ENCODE measurements at regions not wholly inside any gene's neighbourhood (a gene's known extent, or its start where the extent isn't known, plus 50 kb on each side); places are given as distances from the start of the nearest gene placed in this dataset.
"Not testable (repeated sequence)": the region's sequence is repeated elsewhere in the genome, so short reads cannot be mapped to it uniquely, and the experiment has no call there.

DNA sequence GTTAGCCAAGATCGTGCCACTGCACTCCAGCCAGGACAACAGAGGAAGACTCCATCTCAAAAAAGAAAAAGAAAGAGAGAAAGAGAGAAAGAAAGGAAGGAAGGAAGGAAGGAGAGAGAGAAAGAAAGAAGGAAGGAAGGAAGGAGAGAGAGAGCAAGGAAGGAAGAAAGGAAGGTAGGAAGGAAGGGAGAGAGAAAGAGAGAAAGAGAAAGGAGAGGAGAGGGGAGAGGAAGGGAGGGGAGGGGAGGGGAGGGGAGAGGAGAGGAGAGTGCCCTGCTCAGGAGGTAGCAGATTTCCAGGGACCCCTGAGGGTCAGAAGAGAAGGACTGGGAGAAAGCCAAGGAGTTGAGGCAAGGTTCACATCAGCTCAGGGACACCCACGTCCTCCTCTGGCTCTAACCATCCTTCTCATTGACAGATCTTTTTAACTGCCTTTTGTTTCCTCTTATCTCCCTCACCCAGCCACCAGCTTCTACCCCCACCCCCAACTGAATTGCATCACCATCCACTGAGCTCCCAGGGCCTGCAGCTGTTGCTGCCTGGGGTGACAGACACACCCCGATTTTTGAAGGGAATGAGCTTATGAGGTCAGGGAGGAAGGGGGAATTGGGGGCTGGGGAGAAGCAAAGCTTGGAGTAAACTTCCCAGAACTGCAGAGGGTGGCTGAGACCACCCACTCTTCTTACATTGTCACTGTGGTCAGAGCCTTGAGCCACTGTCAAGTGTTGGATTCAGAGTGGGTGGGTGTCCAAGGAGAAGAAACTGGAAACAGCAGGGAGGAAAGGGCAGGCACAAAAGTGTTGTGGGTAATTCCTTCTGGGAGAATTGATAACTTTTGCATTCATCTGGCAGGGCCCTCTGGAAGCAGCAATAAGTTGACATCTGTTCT, 91.6 kb downstream of the GLUL start:
- H3K4me1 Mint-ChIP-seq: peaks cover 0 to 5% of the 10 kb centered on the region in 2 donors
- 40% methylated on average over 3 of the region's 3 CpGs for WGBS (ENCODE audit: insufficient coverage)
- no peaks in the 10 kb centered on the region for H3K9me3 Mint-ChIP-seq
- Histone ChIP-seq H3K27me3 (ENCODE audit: control insufficient read depth, insufficient read depth, low read length) (no peaks in the 10 kb centered on the region), H3K9me3 (ENCODE audit: control insufficient read depth, insufficient read depth, low read length) (no peaks in the 10 kb centered on the region), H3K4me3 (ENCODE audit: low read length) (no peak overlapping the region), H3K4me1 (ENCODE audit: control insufficient read depth, insufficient read depth, low read length) (no peaks in the 10 kb centered on the region), H3K36me3 (ENCODE audit: control insufficient read depth, insufficient read depth, low read length) (no peaks in the 10 kb centered on the region), H3K27ac (ENCODE audit: low read length) (no peak overlapping the region)
- H3K27me3 Mint-ChIP-seq (ENCODE audit: low read depth in 2 of 2): peaks cover 0 to 2% of the 10 kb centered on the region in 2 donors
- peak in 1 of 2 donors; percentile 31 for DNase-seq
- no peaks in the 10 kb centered on the region for H3K36me3 Mint-ChIP-seq
- no peak overlapping the region for H3K4me3 Mint-ChIP-seq
- ATAC-seq: peak in 1 of 3 donors; percentile 64
- TF ChIP-seq, protein P1, sequence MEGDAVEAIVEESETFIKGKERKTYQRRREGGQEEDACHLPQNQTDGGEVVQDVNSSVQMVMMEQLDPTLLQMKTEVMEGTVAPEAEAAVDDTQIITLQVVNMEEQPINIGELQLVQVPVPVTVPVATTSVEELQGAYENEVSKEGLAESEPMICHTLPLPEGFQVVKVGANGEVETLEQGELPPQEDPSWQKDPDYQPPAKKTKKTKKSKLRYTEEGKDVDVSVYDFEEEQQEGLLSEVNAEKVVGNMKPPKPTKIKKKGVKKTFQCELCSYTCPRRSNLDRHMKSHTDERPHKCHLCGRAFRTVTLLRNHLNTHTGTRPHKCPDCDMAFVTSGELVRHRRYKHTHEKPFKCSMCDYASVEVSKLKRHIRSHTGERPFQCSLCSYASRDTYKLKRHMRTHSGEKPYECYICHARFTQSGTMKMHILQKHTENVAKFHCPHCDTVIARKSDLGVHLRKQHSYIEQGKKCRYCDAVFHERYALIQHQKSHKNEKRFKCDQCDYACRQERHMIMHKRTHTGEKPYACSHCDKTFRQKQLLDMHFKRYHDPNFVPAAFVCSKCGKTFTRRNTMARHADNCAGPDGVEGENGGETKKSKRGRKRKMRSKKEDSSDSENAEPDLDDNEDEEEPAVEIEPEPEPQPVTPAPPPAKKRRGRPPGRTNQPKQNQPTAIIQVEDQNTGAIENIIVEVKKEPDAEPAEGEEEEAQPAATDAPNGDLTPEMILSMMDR (IDR thresholded peaks at IDR 0.05): no peak
- intact Hi-C loops (cut with micrococcal nuclease): no loop called here
- H3K27ac Mint-ChIP-seq: no peak overlapping the region

DNA sequence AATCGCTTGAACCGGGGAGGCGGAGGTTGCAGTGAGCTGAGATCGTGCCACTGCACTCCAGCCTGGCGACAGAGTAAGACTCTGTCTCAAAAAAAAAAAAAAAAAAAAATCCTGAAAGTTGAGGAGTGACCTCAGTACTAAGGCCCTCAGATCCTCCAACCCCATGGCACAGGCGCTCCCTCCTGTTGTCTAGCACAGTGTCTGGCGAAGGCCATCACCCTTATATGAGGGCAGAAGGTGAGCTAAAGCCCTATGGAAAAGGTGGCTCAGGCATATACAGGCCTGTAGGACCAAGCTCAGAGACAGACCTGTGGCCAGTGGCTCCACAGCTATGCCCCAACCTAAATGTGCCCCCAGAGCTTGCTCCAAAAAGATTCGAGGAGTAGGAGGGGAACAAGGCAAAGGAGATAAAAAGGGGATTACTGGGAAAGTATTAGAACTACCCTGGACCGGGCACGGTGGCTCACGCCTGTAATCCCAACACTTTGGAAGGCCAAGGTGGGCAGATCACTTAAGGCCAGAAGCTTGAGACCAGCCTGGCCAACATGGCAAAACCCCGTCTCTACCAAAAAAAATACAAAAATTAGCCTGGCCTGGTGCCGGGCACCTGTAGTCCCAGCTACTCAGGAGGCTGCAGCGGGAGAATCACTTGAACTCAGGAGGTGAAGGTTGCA, 92.4 kb downstream of the GLUL start:
- H3K4me3 Mint-ChIP-seq; H3K9me3 ChIP-seq (ENCODE audit: control insufficient read depth, insufficient read depth, low read length); H3K9me3 Mint-ChIP-seq; intact Hi-C loops (cut with micrococcal nuclease); H3K4me1 Mint-ChIP-seq; H3K36me3 Mint-ChIP-seq; H3K36me3 ChIP-seq (ENCODE audit: control insufficient read depth, insufficient read depth, low read length); H3K4me3 ChIP-seq (ENCODE audit: low read length); H3K27me3 ChIP-seq (ENCODE audit: control insufficient read depth, insufficient read depth, low read length); ATAC-seq; H3K27me3 Mint-ChIP-seq (ENCODE audit: low read depth in 2 of 2); H3K27ac ChIP-seq (ENCODE audit: low read length); H3K4me1 ChIP-seq (ENCODE audit: control insufficient read depth, insufficient read depth, low read length); H3K27ac Mint-ChIP-seq; DNase-seq: not testable (repeated sequence)
- WGBS (ENCODE audit: insufficient coverage): 92% methylated on average over 14 of the region's 14 CpGs

DNA sequence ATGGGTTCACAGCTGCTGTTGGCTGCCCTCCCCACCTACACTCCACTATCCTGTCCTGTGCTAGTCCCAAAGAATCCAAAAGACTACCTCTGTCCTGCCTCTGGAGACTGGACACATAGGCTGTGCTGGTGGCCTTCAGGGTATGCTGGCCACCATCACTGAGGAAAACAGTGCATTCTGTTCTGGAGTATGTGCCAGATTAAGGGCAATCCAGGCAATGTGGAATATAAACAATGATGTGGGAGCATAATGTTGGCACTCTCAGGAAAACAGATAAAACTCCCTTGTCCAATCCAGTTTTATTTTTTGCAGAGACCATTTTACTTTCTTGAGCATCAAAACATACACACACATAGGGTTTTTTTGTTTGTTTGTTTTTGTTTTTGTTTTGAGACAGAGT, 94.3 kb downstream of the GLUL start:
- Mint-ChIP-seq H3K36me3 (no peaks in the 10 kb centered on the region), H3K4me3 (no peak overlapping the region), H3K4me1 (peaks cover 0 to 5% of the 10 kb centered on the region in 2 donors), H3K27me3 (ENCODE audit: low read depth in 2 of 2) (peaks cover 6% of the 10 kb centered on the region in 2 donors), H3K9me3 (no peaks in the 10 kb centered on the region), H3K27ac (no peak overlapping the region)
- Histone ChIP-seq H3K4me3 (ENCODE audit: low read length) (no peak overlapping the region), H3K36me3 (ENCODE audit: control insufficient read depth, insufficient read depth, low read length) (no peaks in the 10 kb centered on the region), H3K27ac (ENCODE audit: low read length) (no peak overlapping the region), H3K4me1 (ENCODE audit: control insufficient read depth, insufficient read depth, low read length) (no peaks in the 10 kb centered on the region), H3K27me3 (ENCODE audit: control insufficient read depth, insufficient read depth, low read length) (no peaks in the 10 kb centered on the region), H3K9me3 (ENCODE audit: control insufficient read depth, insufficient read depth, low read length) (no peaks in the 10 kb centered on the region)
- DNase-seq: no peak
- TF ChIP-seq, protein P1 (IDR thresholded peaks at IDR 0.05): no peak
- intact Hi-C loops (cut with micrococcal nuclease): no loop called here
- ATAC-seq: no peak

- Histone ChIP-seq H3K36me3 (ENCODE audit: control insufficient read depth, insufficient read depth, low read length) (no peaks in the 10 kb centered on the region), H3K27ac (ENCODE audit: low read length) (no peak overlapping the region), H3K4me1 (ENCODE audit: control insufficient read depth, insufficient read depth, low read length) (peaks cover 9% of the 10 kb centered on the region), H3K9me3 (ENCODE audit: control insufficient read depth, insufficient read depth, low read length) (no peaks in the 10 kb centered on the region), H3K4me3 (ENCODE audit: low read length) (no peak overlapping the region), H3K27me3 (ENCODE audit: control insufficient read depth, insufficient read depth, low read length) (no peaks in the 10 kb centered on the region)
- Mint-ChIP-seq H3K27ac (no peak overlapping the region), H3K36me3 (no peaks in the 10 kb centered on the region), H3K4me1 (peaks cover 6 to 16% of the 10 kb centered on the region in 2 donors), H3K9me3 (no peaks in the 10 kb centered on the region), H3K27me3 (ENCODE audit: low read depth in 2 of 2) (peaks cover 6% of the 10 kb centered on the region in 2 donors), H3K4me3 (no peak overlapping the region)
- 92% methylated on average over 1 of the region's 1 CpG for WGBS (ENCODE audit: insufficient coverage)
- ATAC-seq (no peak), DNase-seq (no peak)
- TF ChIP-seq, protein P1 (IDR thresholded peaks at IDR 0.05): no peak
- intact Hi-C loops (cut with micrococcal nuclease): no loop called here
These were observed 95.9 kb downstream of the GLUL start for GRCh38 chr1:182295697-182296096.
